GM21529 (cell line): ENCODE measurements at regions not wholly inside any gene's neighbourhood (a gene's known extent, or its start where the extent isn't known, plus 50 kb on each side); places are given as distances from the start of the nearest gene placed in this dataset.
"Not testable (repeated sequence)": the region's sequence is repeated elsewhere in the genome, so short reads cannot be mapped to it uniquely, and the experiment has no call there.

Source experiments
- ATAC-seq: cut with Tn5 transposase; IDR thresholded peaks from one replicate; pipeline ENCODE4 v1.9.1; 2021; ENCODE audit not compliant: unreplicated experiment

DNA sequence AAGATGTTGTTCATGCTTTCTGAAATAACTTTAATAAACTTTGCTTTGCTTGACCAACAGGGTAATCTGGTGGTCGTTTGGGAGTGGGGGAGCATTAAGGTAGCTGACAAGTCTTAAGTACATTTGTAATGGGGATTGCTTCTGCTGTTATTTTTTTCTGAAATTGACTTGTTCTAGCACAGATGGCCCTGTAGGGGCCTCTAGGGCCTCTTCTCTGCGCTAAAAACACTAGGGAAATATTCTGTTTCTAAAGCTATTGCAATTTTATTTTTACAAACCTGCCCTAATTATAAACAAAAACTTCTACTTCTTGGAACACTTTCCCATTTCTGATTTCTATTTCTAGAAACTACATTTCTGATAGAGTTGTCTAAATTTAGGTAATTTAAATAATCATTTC is 191.3 kb upstream of the KCNJ3 start:
- ATAC-seq: no peak

DNA sequence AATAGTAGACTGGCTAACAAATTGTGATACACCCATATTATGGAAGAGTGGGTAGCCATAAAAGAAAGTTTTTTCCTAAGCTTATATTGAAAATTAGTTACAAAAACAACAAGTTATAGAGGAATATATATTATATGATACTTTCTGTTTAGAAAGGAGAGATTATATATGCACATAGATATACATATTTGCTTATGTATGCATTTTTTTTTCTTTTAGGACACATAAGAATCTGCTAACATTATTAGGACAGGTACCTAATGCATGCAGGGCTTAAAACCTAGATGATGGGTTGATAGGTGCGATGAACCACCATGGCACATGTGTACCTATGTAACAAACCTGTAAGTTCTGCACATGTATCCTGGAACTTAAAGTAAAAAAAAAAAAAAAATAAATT is 179.6 kb upstream of the KCNJ3 start:
- ATAC-seq: no peak

DNA sequence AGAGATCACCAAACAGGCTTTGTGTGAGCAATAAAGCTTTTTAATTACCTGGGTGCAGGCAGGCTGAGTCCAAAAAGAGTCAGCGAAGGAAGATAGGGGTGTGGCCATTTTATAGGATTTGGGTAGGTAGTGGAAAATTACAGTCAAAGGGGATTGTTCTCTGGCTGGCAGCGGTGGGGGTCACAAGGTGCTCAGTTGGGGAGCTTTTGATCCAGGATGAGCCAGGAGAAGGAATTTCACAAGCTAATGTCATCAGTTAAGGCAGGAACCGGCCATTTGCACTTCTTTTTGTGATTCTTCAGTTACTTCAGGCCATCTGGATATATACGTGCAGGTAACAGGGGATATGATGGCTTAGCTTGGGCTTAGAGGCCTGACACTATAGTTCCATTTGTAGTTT is 177.5 kb upstream of the KCNJ3 start:
- not testable (repeated sequence) for ATAC-seq

DNA sequence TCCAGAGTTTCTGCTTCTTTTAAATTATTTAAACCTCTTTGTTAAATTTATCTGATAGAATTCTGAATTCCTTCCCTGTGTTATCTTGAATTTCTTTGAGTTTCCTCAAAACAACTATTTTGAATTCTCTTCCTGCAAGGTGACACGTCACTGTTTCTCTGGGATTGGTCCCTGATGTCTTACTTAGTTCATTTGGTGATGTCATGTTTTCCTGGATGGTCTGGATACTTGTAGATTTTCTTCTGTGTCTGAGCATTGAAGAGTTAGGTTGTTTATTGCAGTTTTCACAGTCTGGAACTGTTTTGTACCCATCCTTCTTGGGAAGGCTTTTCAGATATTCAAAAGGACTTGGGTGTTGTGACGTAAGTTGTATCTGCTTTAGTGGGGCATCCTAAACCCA is 172.3 kb upstream of the KCNJ3 start:
- no peak for ATAC-seq

DNA sequence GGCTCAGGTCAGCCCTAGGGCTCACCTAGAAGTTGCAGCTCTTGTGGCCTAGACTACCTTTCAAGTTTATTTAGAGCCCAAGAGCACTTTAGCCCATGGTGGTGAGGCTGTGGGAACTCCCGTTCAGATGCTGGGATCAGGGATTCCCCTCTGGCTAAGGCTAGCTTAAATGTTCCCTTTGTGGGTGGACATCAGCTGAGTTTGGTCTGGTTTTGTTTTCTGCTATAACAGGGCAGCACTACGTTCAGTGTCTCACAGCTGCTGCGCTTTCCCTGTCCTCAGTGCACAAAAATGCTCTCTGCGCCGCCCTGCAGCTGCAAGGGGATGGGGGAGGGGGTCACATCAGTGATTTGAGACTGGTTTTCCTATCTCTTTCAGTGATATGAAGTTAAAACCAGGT is 170.5 kb upstream of the KCNJ3 start:
- ATAC-seq: no peak

DNA sequence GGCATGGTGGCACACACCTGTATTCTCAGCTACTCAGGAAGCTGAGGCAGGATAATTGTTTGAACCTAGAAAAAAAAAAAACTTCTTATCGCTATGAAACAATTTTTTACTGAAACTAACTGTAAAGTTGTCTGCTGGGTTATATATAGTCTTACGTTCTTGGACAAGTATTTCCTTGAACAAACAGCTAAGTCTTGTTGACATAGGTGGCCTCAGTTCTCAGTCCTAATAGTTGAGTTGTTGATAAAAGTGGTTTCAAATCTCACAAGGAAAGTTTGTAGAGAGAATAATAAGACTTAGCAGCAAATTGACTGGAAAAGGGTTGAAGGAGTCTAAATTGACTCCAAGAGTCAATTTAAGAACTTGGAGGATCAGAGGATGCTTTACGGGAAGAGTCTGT is 166.5 kb upstream of the KCNJ3 start:
- ATAC-seq: no peak

DNA sequence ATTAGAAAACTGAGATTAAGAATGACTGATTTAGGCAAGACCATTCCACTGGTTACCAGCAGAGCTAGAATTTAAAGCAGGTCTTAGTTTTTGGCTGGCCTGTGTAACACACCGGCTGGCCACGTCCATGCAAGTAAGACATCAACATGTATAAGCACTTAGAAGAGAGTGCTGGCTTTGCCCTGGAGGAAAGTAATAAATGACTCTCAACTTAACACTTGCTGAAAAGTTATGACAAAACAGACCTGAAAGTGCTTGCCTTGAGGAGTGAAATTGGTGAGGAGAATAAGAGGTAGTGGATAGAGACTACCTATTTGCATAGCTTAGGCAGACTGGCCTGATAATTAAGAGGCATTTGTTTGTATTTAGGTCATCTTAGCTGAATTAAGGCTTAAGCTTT is 165.7 kb upstream of the KCNJ3 start:
- no peak for ATAC-seq

DNA sequence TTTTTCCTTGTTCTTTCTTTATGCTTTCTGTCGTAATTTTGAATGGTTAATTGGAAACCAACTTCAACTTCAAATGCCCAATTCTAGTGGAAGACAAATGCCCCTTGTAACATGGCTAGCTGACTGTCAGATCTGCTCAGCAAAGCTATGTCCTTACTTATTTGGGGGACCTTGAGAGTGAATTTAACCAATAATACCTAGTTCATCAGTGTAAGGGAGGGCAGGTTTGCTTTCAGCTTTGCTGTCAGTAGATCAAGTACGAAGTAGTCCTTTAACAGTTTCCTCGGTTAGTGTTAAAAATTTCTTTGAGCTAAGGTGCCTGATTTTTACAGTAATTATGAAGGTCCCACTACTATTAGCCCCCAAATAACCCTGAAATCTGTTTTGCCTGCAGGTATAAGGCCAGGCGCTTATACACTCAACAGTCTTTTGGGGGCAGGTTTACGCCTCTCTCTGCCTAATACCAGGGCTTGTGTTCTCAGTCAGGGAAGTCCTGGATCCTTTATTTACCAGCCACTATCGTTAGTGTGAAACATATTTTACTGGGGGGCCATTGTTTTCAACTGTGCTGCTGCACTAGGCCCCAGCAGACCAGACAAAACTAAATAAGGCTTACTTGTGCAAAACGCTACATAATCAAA is 165.1 kb upstream of the KCNJ3 start:
- no peak for ATAC-seq

DNA sequence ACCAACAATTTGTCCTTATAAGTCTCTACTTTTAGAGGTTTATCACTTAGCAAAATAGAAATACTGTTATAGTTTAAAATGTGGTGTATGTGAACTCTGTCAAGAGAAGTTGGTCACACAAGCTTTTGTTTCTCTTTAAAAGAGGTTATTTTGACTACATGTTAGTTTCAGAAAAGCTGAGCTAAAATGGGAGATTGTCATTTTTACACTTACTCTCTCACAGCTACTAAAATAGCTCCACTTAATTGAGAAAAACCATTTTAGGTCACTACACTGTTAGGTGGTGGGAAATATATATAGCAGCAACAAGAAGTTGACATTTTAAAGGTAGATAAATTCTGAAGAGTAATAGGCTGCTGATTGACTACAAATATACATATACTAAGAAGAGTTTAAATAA is 161.5 kb upstream of the KCNJ3 start:
- no peak for ATAC-seq

DNA sequence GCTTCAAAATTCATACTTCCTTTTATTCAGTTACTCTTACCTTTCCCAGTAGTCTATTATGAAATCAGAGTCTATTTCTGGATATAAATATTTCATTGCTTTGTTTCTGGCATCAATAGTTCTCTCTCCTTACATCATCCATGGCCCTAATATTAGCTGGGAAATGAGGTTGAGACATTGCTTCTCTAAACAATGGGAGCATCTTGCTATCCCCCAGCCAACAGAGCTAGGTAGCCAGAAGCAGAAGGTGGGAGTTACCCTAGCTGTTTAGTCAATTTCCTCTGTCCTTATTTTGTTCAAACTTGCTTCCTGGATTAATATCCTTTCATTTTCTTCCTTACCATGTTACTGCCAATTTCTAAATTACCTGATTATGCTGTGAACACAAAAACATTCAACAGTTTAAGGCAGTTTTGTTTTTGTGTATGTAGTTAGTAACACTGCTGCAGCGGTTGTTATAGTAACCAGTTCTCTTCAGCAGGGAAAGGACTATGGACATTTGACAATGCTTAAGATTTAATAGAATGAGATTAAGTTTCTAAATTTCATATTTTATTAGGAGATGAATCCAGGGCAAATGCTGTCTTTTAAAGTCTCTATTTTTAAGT is 160.5 kb upstream of the KCNJ3 start:
- no peak for ATAC-seq

DNA sequence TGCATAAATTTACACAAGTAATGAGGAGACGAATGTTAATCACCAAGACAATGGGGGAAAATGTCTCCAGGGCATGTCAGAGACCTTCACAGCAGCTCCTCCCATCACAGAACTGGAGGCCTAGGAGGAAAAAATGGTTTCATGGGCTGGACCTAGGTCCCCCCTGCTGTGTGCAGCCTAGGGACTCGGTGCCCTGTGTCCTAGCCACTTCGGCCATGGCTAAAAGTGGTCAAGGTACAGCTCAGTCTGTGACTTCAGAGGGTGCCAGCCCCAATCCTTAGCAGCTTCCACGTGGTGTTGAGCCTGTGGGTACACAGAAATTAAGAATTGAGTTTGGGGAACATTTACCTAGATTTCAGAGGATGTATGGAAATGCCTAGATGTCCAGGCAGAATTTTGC is 152.2 kb upstream of the KCNJ3 start:
- ATAC-seq: no peak

DNA sequence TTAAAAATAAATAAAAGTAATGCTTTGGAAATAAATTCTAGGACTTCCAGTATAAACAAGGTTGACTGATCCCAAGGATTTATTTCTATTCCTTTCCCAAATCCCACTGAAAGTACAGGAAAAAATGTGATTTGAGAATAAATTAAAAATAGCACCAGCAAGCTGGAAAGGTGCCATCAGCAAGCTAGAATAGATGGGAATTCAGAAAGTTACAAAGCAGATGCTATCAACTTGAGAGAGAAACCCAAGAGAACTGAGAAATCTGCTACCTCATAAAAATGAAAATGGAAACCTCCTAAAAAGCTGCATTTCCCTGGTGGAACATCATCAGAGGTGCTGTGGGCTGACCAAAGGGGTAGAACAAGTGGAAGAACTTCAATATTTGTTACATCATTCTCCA is 148.6 kb upstream of the KCNJ3 start:
- ATAC-seq: no peak

DNA sequence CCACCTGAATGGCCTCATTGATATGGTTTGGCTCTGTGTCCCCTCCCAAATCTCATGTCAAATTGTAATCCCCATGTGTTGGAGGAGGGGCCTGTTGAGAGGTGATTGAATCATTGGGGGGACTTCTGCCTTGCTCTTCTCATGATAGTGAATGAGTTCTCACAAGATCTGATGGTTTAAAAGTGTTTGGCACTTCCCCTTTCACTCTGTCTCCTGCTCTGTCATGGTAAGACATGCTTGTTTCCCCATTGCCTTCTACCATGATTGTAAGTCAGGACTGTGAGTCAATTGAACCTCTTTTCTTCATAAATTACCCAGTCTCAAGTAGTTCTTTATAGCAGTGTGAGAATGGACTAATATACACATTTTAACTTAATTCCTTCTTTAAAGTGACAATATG is 146.8 kb upstream of the KCNJ3 start:
- ATAC-seq: no peak

DNA sequence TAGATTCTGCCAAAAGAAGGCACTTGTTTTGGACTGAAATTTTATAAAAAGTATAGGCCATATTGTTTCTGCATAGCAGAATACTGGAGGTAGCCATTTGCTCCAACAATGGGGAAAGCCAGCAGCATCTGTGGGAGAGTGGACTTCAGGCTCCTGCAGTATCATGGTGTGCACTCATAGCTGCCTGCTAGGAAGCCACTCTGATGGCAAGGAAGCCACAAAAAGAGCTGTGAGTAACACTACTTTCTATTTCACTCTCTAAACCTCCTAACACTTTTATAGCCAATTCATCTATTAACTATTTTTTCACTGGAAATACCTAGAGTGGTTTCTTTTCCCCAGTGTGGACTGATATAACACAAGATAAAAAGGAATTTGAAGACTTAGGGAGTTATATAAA is 144.4 kb upstream of the KCNJ3 start:
- ATAC-seq: no peak

DNA sequence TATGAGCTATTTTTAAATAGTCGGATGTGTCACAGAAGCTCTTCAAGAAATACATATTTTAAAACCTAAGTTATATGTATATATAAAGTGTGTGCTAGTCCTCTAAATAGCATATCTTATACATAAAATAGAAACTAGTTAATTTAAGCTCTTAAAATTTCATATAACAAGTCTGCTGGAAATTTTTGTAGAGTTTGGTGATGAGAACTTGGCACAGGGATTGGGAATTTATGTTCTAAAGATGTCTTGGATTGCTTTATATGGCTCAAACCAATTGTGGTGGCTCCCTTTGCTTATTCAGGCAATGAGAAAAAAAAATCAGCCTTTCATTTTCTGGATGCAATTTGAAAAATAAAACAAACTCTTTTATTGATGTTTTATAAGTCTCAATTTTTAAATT is 142.8 kb upstream of the KCNJ3 start:
- ATAC-seq: no peak

DNA sequence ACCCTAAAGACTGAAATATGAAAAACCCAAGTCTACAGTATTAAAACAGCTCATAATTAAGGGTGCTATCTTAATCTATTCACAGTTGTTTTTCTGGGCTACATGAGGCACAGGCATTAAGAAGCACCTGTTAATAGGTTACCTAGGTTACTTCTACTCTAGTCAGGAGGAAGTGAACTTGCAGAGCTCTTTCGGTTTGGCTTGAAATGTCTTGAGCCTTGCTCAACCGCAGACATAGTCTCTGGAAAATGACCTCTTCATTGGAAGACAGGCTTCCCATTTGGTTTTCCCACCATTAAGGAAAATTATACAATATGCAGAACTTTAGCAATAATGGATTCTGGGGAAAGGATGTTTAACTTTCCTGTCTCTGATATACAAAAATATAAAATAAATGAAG is 142.3 kb upstream of the KCNJ3 start:
- peak; percentile 47 for ATAC-seq

DNA sequence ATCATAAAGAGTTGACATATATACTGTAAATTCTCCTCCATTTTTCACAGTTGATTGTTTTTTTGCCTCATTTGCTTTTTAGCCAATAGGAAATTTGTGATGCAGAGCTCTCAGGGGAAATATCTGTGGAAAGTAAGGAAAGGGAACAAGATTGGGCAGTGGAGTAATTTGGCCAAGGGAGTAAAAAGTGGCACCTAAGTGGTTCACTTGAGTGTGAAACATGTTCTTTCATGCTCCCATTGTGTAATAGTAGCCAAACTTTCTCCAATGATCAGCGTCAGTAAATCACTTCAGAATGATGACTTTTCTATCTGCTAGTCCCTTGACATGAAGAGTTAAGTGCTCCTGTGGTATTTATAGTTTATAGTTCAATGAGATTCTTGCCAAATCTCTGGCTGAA is 141.9 kb upstream of the KCNJ3 start:
- ATAC-seq: no peak

DNA sequence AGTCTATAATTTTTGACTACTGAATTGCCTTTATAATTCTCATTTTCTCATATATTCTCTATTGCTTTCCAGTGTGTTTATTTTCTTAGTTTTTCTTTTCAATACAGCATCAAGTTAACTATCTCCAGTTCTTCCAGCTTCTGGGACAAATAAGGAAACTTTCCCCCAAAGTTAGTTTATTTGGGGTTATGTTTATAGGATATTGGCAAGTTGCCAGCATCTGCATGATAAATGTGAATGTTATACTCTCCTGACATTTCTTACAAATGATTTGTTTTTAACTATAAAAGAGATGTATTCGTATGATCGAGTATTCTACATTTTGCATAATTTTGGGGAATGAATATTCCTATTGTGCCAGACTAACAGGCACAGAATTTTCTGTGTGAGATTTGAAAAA is 140.6 kb upstream of the KCNJ3 start:
- ATAC-seq: no peak

DNA sequence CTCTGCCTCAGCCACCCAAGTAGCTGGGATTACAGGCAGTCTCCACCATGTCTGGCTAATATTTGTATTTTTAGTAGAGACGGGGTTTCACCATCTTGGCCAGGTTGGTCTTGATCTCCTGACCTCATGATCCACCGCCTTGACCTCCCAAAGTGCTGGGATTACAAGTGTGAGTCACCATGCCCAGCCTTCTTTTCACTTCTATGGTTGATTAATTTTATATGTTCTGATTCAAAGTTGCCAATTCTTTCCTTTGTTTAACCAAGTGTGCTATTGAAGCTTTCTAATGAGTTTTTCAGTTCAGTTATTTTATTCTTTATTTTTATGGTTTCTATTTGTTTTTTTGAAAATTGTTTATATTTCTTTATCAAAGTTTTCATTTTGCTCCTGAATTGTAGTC is 133.1 kb upstream of the KCNJ3 start:
- no peak for ATAC-seq

DNA sequence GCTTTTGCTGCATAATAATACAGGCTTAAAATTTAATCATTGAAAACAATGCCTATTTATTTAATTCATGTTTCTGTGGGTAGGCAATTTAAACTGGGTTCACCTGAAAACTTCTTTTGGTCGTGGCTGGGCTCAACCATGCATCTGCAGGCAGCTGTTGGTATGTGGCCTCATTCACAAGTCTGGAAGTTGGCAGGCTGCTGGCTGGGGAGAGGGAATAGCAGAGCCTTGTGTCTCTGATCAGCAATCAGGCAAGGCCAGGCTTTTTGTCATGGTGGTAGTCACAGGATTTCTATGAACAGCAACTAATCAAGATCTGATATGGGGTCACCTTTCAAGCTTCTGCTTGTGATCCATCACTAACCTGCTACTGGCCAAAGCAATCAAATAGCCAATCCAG is 130.1 kb upstream of the KCNJ3 start:
- no peak for ATAC-seq

DNA sequence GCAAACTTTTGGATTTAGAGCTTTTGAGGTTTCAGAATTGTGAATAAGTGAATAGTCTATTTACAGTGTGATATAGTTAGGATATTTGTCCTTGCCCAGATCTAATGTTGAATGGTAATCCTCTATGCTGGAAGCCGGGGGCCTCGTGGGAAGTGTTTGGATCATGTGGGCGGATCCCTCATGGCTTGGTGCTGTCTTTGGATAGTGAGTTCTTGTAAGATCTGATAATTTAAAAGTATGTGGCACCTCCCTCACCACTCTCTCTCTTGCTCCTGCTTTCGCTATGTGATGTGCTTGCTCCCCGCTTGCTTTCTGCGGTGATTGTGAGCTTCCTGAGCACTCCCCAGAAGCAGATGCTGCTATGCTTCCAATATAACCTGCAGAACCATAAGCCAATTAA is 128.0 kb upstream of the KCNJ3 start:
- no peak for ATAC-seq

DNA sequence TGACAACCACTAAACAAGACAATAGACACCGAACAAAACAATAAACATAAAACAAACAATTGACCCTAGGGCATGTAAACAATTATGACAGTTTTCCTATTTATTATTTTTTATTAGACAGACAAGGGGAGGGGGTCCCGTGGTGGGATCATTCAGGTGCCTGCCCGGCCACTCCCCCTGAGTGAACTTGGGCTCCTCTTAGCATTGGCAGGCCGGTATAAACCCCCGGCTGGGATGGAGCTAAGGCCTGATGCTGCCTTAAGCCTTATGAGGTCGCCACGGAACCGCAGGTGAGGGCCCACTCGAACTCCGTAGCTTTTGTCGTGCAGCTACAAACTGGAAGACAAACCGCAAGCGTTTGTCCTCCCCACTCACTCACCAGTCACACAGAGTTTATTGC is 121.8 kb upstream of the KCNJ3 start:
- not testable (repeated sequence) for ATAC-seq

DNA sequence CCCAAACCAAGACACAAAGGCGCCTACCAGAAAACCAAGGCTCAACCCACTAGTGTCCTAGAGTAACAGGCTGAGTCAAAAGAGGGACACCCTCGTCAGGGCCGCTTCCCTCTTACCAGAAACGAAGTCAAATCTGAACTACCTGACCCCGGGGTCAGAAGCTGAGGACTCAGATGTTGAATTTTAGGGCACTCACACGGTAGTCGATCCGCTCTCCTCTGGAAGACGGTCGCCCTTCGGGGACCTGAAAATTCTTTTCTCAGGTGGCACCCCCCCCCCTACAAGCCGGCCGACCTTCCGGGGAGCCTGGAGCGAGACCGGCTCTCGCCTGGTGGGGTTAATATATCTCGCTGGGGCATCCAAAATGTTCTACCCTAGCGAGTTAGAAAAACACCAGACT is 121.1 kb upstream of the KCNJ3 start:
- no peak for ATAC-seq
